Fibroblast of lung (primary cell): ENCODE measurements at regions not wholly inside any gene's neighbourhood (a gene's known extent, or its start where the extent isn't known, plus 50 kb on each side); places are given as distances from the start of the nearest gene placed in this dataset.

Experiments
- DNase-seq, 2 donors: peaks; one replicate each; pipeline versions ENCODE4 v3.0.0 to v3.0.0-alpha.2; 2010; ENCODE audit warnings: low read depth in 2 of 2
- H2AFZ ChIP-seq: 2 replicates; pipeline ENCODE4 v1.5.1; 2012; ENCODE audit warnings: low read length, control low read depth, inconsistent platforms
- H3K27ac ChIP-seq: 2 replicates; pipeline ENCODE4 v1.5.1; 2011; ENCODE audit warnings: low read length, control low read depth; ENCODE audit not compliant: insufficient read depth
- H3K27me3 ChIP-seq: 2 replicates; pipeline ENCODE4 v1.5.1; 2011; ENCODE audit warnings: mild to moderate bottlenecking, low read length; ENCODE audit not compliant: control insufficient read depth, insufficient read depth
- H3K36me3 ChIP-seq: 2 replicates; pipeline ENCODE4 v1.5.1; 2011; ENCODE audit warnings: low read length; ENCODE audit not compliant: control insufficient read depth, insufficient read depth
- H3K4me1 ChIP-seq: 2 replicates; pipeline ENCODE4 v1.5.1; 2011; ENCODE audit warnings: low read length; ENCODE audit not compliant: control insufficient read depth, insufficient read depth; ENCODE audit errors: extremely low read depth
- H3K4me2 ChIP-seq: 2 replicates; pipeline ENCODE4 v1.5.1; 2011; ENCODE audit warnings: low read length, control low read depth; ENCODE audit not compliant: insufficient read depth; ENCODE audit errors: extremely low read depth
- H3K4me3 ChIP-seq, 4 experiments: fragments of 200-600 bp in 1 of 4; sonication (generic) in 1 of 4; replicated peaks in 1 of 4; 2 replicates each; pipeline ENCODE4 v1.5.1; 2011 to 2016; ENCODE audit warnings: low read length in 4 of 4, low read depth in 3 of 4, mild to moderate bottlenecking in 3 of 4, control low read depth in 2 of 4, inconsistent platforms in 1 of 4, mixed read lengths in 1 of 4; ENCODE audit not compliant: insufficient read depth in 1 of 4; ENCODE audit errors: control extremely low read depth in 1 of 4
- H3K79me2 ChIP-seq: 2 replicates; pipeline ENCODE4 v1.5.1; 2012; ENCODE audit warnings: mild to moderate bottlenecking, low read length, inconsistent platforms; ENCODE audit not compliant: control insufficient read depth, insufficient read depth
- H3K9ac ChIP-seq: 2 replicates; pipeline ENCODE4 v1.5.1; 2011; ENCODE audit warnings: mild to moderate bottlenecking, low read length, control low read depth; ENCODE audit not compliant: insufficient read depth
- H3K9me3 ChIP-seq: 2 replicates; pipeline ENCODE4 v1.5.1; 2012; ENCODE audit warnings: low read depth, low read length; ENCODE audit not compliant: control insufficient read depth, insufficient read depth
- H4K20me1 ChIP-seq: 2 replicates; pipeline ENCODE4 v1.5.1; 2011; ENCODE audit warnings: low read length; ENCODE audit not compliant: control insufficient read depth, insufficient read depth; ENCODE audit errors: extremely low read depth
- CTCF ChIP-seq, 2 donors: IDR thresholded peaks in 1 of 2; conservative IDR thresholded peaks in 1 of 2; 1 replicate in 1 of 2; 2 replicates in 1 of 2; pipeline ENCODE4 v1.5.1; 2011 to 2012; ENCODE audit warnings: low read length in 2 of 2, control low read depth in 1 of 2, inconsistent platforms in 1 of 2, low read depth in 1 of 2, mild to moderate bottlenecking in 1 of 2
- EZH2 ChIP-seq: IDR thresholded peaks from 2 replicates; pipeline ENCODE4 v1.5.1; 2012; ENCODE audit warnings: low read length, control low read depth, mild to moderate bottlenecking; ENCODE audit errors: missing control alignments

GRCh38 chr4:63020661-63021060 is 1388.6 kb downstream of the TECRL start:
- no peak for TF ChIP-seq CTCF (conservative IDR thresholded peaks at IDR 0.05 in 1 of 2, IDR thresholded peaks at IDR 0.05 in 1 of 2; ENCODE audit: low read depth in 1 of 2, low read length in 2 of 2)
- no peak for TF ChIP-seq EZH2

GRCh38 chr4:63017300-63017699 is 1392.0 kb downstream of the TECRL start:
- Histone ChIP-seq H3K27ac (no peak overlapping the region), H3K27me3 (no peaks in the 10 kb centered on the region), H3K4me1 (no peaks in the 10 kb centered on the region), H4K20me1 (no peaks in the 10 kb centered on the region), H3K4me2 (no peak overlapping the region), H3K4me3 (no peak overlapping the region), H3K79me2 (no peaks in the 10 kb centered on the region), H3K9ac (no peak overlapping the region), H3K36me3 (no peaks in the 10 kb centered on the region), H3K9me3 (no peaks in the 10 kb centered on the region), H2AFZ (no peak overlapping the region)
- no peak for DNase-seq
- TF ChIP-seq EZH2 = no peak
- no peak for TF ChIP-seq CTCF (conservative IDR thresholded peaks at IDR 0.05 in 1 of 2, IDR thresholded peaks at IDR 0.05 in 1 of 2; ENCODE audit: low read depth in 1 of 2, low read length in 2 of 2)

More at GRCh38 chr4:63020661-63021060, 1388.6 kb downstream of the TECRL start:
- Histone ChIP-seq H3K9ac (no peak overlapping the region), H3K27me3 (no peaks in the 10 kb centered on the region), H3K4me3 (no peak overlapping the region), H4K20me1 (no peaks in the 10 kb centered on the region), H2AFZ (no peak overlapping the region), H3K4me2 (no peak overlapping the region), H3K9me3 (no peaks in the 10 kb centered on the region), H3K36me3 (no peaks in the 10 kb centered on the region), H3K27ac (no peak overlapping the region), H3K4me1 (no peaks in the 10 kb centered on the region), H3K79me2 (no peaks in the 10 kb centered on the region)
- no peak for DNase-seq

GRCh38 chr4:62970846-62971245 is 1438.4 kb downstream of the TECRL start:
- TF ChIP-seq EZH2 = no peak
- TF ChIP-seq CTCF (conservative IDR thresholded peaks at IDR 0.05 in 1 of 2, IDR thresholded peaks at IDR 0.05 in 1 of 2; ENCODE audit: low read depth in 1 of 2, low read length in 2 of 2) = no peak
- Histone ChIP-seq H3K27ac (no peak overlapping the region), H3K9me3 (no peaks in the 10 kb centered on the region), H3K4me2 (no peak overlapping the region), H3K9ac (no peak overlapping the region), H3K4me3 (no peak overlapping the region), H4K20me1 (no peaks in the 10 kb centered on the region), H3K36me3 (no peaks in the 10 kb centered on the region), H3K79me2 (no peaks in the 10 kb centered on the region), H2AFZ (no peak overlapping the region), H3K4me1 (no peaks in the 10 kb centered on the region), H3K27me3 (no peaks in the 10 kb centered on the region)
- no peak for DNase-seq
